ENCODE measurements at regions not wholly inside any gene's neighbourhood (a gene's known extent, or its start where the extent isn't known, plus 50 kb on each side); places are given as distances from the start of the nearest gene placed in this dataset.

GRCh38 chr6:102793752-102794151 lies 1400.2 kb downstream of the GRIK2 start:
- H4K20me1 ChIP-seq (ENCODE audit: insufficient read depth): no peaks in the 10 kb centered on the region
- H3K4me3 ChIP-seq (ENCODE audit: low read depth in 2 of 2, low read length in 1 of 2): no peak overlapping the region
- DNase-seq: no peak
- 34% methylated on average over 1 of the region's 1 CpG for whole genome bisulfite sequencing (ENCODE audit: low lambda C conversion rate)
- no peaks in the 10 kb centered on the region for H3K9me3 ChIP-seq
- POLR2A ChIA-PET: no interaction called here
- H3K36me3 ChIP-seq (replicated peaks in 1 of 2; ENCODE audit: control insufficient read depth in 1 of 2, insufficient read depth in 2 of 2, low read length in 1 of 2): no peaks in the 10 kb centered on the region
- H3K9me2 ChIP-seq: no peaks in the 10 kb centered on the region; the same call in 1 of the 2 replicates
- H3K4me2 ChIP-seq: no peak overlapping the region
- no peak overlapping the region for H2AFZ ChIP-seq (ENCODE audit: low read depth)
- no peak overlapping the region for H3K9ac ChIP-seq
- no peak overlapping the region for H3K27ac ChIP-seq (ENCODE audit: low read depth in 2 of 2, low read length in 1 of 2)
- TF ChIP-seq, protein P1, sequence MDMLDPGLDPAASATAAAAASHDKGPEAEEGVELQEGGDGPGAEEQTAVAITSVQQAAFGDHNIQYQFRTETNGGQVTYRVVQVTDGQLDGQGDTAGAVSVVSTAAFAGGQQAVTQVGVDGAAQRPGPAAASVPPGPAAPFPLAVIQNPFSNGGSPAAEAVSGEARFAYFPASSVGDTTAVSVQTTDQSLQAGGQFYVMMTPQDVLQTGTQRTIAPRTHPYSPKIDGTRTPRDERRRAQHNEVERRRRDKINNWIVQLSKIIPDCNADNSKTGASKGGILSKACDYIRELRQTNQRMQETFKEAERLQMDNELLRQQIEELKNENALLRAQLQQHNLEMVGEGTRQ (IDR thresholded peaks at IDR 0.05; ENCODE audit: borderline replicate concordance, low read depth, low read length): no peak
- CTCF ChIA-PET: no interaction called here
- H3F3A ChIP-seq (replicated peaks; ENCODE audit: insufficient read depth): no peaks in the 10 kb centered on the region
- H3K4me1 ChIP-seq (ENCODE audit: control insufficient read depth in 1 of 2, insufficient read depth in 2 of 2, low read depth in 1 of 2, low read length in 1 of 2): no peaks in the 10 kb centered on the region; a peak in 1 of 4 replicates
- no peaks in the 10 kb centered on the region for H3K79me2 ChIP-seq (ENCODE audit: insufficient read depth)
- H3K27me3 ChIP-seq (ENCODE audit: insufficient read depth): no peaks in the 10 kb centered on the region

DNA sequence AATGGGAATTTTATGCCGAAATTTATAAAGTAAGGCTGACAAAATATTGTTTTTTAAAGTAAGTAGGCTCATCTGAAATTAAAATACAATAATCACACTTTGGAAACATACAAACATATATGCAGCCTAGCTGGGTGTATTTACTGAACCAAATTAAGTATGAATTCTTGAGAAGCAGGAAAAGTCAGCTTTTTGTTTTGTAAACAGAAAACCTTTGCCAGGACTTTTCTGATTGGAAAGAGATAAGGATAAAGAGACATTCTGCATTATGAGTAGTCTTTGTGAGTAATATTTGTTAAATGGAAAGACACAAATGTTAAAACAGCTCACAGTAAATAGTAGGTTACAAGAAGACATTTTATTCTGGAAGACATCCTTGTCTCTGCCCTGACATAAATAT lies 1380.8 kb downstream of the GRIK2 start:
- Histone ChIP-seq H3F3A (replicated peaks; ENCODE audit: insufficient read depth) (no peaks in the 10 kb centered on the region), H3K27me3 (ENCODE audit: insufficient read depth) (no peaks in the 10 kb centered on the region), H4K20me1 (ENCODE audit: insufficient read depth) (no peaks in the 10 kb centered on the region), H3K4me2 (no peak overlapping the region), H3K9me2 (no peaks in the 10 kb centered on the region), H3K9ac (no peak overlapping the region), H3K4me3 (ENCODE audit: low read depth in 2 of 2, low read length in 1 of 2) (no peak overlapping the region), H3K9me3 (no peaks in the 10 kb centered on the region; the same call in 1 of the 2 replicates), H2AFZ (ENCODE audit: low read depth) (no peak overlapping the region), H3K27ac (ENCODE audit: low read depth in 2 of 2, low read length in 1 of 2) (no peak overlapping the region), H3K36me3 (replicated peaks in 1 of 2; ENCODE audit: control insufficient read depth in 1 of 2, insufficient read depth in 2 of 2, low read length in 1 of 2) (no peaks in the 10 kb centered on the region), H3K79me2 (ENCODE audit: insufficient read depth) (no peaks in the 10 kb centered on the region), H3K4me1 (ENCODE audit: control insufficient read depth in 1 of 2, insufficient read depth in 2 of 2, low read depth in 1 of 2, low read length in 1 of 2) (no peaks in the 10 kb centered on the region; a peak in 1 of 4 replicates)
- ChIA-PET POLR2A (no interaction called here), CTCF (no interaction called here)
- DNase-seq: no peak
- WGBS (ENCODE audit: low lambda C conversion rate): 28% methylated on average over 1 of the region's 1 CpG
- TF ChIP-seq, protein P2, sequence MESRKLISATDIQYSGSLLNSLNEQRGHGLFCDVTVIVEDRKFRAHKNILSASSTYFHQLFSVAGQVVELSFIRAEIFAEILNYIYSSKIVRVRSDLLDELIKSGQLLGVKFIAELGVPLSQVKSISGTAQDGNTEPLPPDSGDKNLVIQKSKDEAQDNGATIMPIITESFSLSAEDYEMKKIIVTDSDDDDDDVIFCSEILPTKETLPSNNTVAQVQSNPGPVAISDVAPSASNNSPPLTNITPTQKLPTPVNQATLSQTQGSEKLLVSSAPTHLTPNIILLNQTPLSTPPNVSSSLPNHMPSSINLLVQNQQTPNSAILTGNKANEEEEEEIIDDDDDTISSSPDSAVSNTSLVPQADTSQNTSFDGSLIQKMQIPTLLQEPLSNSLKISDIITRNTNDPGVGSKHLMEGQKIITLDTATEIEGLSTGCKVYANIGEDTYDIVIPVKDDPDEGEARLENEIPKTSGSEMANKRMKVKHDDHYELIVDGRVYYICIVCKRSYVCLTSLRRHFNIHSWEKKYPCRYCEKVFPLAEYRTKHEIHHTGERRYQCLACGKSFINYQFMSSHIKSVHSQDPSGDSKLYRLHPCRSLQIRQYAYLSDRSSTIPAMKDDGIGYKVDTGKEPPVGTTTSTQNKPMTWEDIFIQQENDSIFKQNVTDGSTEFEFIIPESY (IDR thresholded peaks at IDR 0.05; ENCODE audit: borderline replicate concordance, low read depth): no peak
- TF ChIP-seq YY1 (IDR thresholded peaks at IDR 0.05; ENCODE audit: low read depth): no peak
- no peak for TF ChIP-seq POLR2AphosphoS5 (IDR thresholded peaks at IDR 0.05; ENCODE audit: low read depth, low read length)
- no peak for TF ChIP-seq NRF1 (IDR thresholded peaks at IDR 0.05; ENCODE audit: low read depth, low read length)
- no peak for TF ChIP-seq RFX5 (IDR thresholded peaks at IDR 0.05; ENCODE audit: low read length)

DNA sequence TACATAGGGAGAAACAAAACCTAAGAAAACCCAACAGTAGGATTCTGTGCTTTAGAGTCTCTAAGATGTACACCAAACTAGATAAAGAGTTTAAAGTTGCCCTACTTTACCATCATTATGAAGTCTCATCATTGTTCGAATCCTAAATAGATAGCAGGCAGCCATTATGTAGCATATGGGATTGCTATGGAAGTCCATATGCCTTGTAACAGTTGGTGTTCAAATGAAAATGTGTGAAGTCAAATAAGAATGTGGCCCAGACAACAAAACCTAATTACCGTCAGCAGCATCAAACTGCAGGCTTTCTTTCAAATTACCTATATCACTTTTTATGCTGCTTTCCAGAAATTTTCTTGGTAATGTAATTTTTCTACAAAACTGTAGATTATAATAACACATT lies 1380.1 kb downstream of the GRIK2 start:
- no peak overlapping the region for H2AFZ ChIP-seq (ENCODE audit: low read depth)
- H3K4me3 ChIP-seq (ENCODE audit: low read depth in 2 of 2, low read length in 1 of 2): no peak overlapping the region
- no peak overlapping the region for H3K4me2 ChIP-seq
- ChIA-PET CTCF (no interaction called here), POLR2A (no interaction called here)
- TF ChIP-seq EZH2phosphoT487 (IDR thresholded peaks at IDR 0.05; ENCODE audit: borderline replicate concordance, low read depth): no peak
- no peak for TF ChIP-seq GABPA (IDR thresholded peaks at IDR 0.05; ENCODE audit: low read depth)
- TF ChIP-seq GATA2 (CRISPR knock-in tag; IDR thresholded peaks at IDR 0.05): no peak
- no peak for TF ChIP-seq FOSL2 (IDR thresholded peaks at IDR 0.05; ENCODE audit: borderline replicate concordance, low read depth)
- no peak for TF ChIP-seq POLR2AphosphoS5 (IDR thresholded peaks at IDR 0.05; ENCODE audit: low read depth, low read length)
- H4K20me1 ChIP-seq (ENCODE audit: insufficient read depth): no peaks in the 10 kb centered on the region
- no peaks in the 10 kb centered on the region; a peak in 1 of 4 replicates for H3K4me1 ChIP-seq (ENCODE audit: control insufficient read depth in 1 of 2, insufficient read depth in 2 of 2, low read depth in 1 of 2, low read length in 1 of 2)
- H3K27ac ChIP-seq (ENCODE audit: low read depth in 2 of 2, low read length in 1 of 2): no peak overlapping the region
- WGBS (ENCODE audit: low lambda C conversion rate): 63% methylated on average over 2 of the region's 2 CpGs
- H3K36me3 ChIP-seq (replicated peaks in 1 of 2; ENCODE audit: control insufficient read depth in 1 of 2, insufficient read depth in 2 of 2, low read length in 1 of 2): no peaks in the 10 kb centered on the region
- no peaks in the 10 kb centered on the region for H3F3A ChIP-seq (replicated peaks; ENCODE audit: insufficient read depth)
- H3K9me2 ChIP-seq: no peaks in the 10 kb centered on the region
- no peak for DNase-seq
- H3K9ac ChIP-seq: no peak overlapping the region
- no peaks in the 10 kb centered on the region for H3K79me2 ChIP-seq (ENCODE audit: insufficient read depth)
- H3K9me3 ChIP-seq: no peaks in the 10 kb centered on the region
- H3K27me3 ChIP-seq (ENCODE audit: insufficient read depth): no peaks in the 10 kb centered on the region
